SIG-M5 treated with dmso at 0.1 percent for 504 hours (cell line): ENCODE measurements at regions not wholly inside any gene's neighbourhood (a gene's known extent, or its start where the extent isn't known, plus 50 kb on each side); places are given as distances from the start of the nearest gene placed in this dataset.
"Not testable (repeated sequence)": the region's sequence is repeated elsewhere in the genome, so short reads cannot be mapped to it uniquely, and the experiment has no call there.

ENCODE experiments used
- DNase-seq: peaks from one replicate; lab custom pipeline; 2025; ENCODE audit not compliant: unreplicated experiment; lab: John Stamatoyannopoulos, UW

DNA sequence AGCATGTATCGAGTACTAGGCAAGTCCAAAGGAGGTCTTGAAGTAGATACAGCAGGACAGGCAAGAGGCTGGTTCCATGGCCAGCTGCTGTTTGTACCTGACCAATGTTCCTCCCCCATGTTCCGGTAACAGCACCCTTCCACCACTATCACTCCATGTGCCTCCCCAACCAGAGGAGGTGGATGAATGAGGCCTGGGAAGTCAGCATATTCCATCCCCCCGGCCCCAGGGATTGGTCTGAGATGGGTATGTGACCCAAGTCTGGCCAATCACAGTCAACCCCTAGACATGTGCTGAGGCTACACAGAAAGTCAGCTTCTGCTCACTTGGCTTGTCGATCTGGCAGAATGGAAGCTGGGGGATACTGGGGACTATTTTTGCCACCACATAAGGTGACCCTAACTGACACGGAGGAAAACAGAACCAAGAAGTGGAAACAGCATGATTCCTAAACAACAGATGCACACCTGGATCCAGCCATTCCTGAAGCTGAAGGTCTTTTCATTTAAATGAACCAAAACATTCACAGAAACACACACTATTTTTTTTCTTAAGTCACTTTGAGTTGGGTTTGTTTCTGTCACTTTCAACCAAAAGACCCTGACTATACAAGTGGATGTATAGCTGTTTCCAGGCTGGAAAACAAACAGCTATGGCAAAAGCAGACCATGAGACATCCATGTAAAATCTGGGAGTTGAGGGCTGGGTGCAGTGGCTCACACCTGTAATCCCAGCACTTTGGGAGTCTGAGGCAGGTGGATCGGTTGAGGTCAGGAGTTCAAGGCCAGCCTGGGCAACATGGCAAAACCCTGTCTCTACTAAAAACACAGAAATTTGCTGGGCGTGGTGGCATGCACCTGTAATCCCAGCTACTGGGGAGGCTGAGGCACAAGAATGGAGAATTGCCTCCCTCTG, 70.4 kb upstream of the PTPN1 start:
- DNase-seq, result no peak

GRCh38 chr20:50442512-50442911, 67.7 kb upstream of the PTPN1 start:
- DNase-seq, result no peak

GRCh38 chr20:50445354-50446151, 64.6 kb upstream of the PTPN1 start:
- no peak for DNase-seq

- peak; percentile 37 for DNase-seq
Observed at GRCh38 chr20:50446351-50447101, 63.7 kb upstream of the PTPN1 start.

- no peak for DNase-seq
Observed at GRCh38 chr20:50447102-50447804, 62.9 kb upstream of the PTPN1 start.

DNA sequence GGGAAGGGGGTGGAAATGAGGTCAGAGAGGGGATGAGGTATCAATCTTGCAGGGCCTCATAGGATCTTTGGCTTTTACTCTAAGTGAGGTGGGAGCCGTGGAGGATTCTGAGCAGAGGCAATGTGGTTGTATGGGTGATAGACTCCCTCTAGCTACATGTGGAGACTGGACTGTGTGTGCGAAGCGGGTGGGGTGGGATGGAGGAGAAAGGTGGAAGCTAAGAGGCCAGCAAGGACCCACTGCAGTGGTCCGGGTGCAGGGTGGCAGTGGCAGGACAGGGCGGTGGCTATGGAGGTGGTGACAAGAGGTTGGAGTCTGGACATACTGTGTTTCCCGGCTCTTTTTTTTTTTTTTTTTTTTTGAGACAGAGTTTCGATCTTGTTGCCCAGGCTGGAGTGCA, 62.4 kb upstream of the PTPN1 start:
- no peak for DNase-seq

GRCh38 chr20:50448625-50449403, 61.4 kb upstream of the PTPN1 start:
- DNase-seq, result not testable (repeated sequence)

DNA sequence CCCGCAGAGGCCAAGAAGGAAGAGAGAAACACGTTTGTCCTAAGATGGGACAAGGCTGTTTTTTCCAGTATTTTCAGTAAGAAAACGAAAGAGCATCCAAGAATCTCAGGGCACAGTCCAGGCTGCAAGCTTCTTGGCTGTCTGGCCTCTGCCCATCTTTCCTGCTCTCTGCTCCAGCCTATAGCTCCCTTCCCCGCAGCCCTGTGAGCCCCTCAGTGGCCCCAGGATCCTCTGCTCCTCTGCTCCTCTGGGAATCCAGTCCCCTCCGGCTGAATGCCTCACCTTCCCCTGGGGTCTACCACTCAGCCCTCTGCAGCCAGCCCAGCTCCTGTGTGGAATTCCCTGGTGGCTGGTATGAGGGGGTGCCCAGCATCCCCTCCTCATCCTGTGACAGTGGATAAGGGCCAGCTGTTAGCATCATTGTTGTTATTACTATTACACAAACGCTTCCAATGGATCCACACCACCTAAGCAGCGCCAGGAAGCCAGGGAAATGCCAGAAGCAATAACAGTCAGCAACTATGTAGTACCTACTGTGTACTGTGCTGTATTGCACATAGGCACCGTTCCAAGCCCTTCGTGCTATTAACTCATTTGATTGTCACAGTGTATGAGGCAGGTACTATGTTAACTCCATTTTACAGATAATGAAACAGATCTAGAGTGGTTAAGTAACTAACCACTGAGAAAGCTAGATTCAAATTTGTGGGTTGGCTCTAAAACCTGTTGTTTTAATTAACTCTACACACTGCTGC, 60.3 kb upstream of the PTPN1 start:
- DNase-seq, result no peak

DNA sequence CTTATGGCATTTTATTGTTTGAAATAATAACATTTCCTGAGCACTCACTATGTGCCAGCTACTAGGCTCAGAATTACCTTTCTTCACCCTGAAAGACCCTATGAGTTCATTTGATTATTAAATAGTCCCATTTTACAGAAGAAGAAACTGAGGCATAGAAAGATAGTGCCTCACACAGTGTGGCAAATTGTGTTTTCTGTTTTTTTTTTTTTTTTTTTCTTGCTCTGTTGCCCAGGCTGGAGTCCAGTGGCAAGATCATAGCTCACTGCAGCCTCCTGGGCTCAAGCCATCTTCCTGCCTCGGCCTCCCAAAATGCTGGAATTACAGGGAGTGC, 59.7 kb upstream of the PTPN1 start:
- DNase-seq, result no peak

DNA sequence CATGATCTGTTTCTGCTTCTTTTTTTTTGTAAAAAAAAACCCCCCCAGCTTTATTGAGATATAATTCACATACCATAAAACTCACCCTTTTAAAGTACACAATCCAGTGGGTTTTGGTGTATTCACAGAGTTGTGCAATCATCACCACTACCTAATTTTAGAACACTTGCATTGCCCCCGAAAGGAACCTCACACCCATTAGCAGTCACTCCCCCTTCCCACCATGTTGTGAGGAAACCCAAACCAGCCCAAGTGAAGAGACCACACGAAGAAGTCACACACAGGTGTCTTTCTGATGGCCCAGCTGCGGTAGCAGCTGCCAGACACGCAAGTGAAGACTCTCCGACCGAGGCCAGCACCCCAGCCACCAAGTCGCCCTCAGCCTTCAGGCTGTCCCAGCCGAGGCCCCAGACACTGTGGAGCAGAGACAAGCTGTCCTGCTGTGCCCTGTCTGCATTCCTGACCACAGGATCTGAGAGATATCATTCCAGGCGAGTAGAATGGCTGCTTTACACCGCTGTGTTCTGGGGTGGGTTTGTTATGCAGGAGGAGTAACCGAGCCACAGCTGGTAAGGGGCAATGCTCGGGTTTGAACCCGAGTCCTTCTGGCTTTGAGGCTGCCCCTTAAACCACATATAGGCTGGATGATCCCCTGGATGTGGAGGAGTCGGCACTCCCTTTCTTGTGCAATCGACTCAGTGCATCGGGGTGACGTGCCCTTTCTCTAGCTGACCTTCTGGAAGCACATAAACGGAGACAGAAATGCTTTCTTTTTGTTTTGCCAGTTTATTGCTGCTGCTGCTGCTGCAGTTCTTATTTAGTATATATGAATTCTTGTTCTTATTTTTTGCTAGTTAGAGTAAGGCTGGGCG, 59.1 kb upstream of the PTPN1 start:
- DNase-seq, result peak; percentile 97

DNA sequence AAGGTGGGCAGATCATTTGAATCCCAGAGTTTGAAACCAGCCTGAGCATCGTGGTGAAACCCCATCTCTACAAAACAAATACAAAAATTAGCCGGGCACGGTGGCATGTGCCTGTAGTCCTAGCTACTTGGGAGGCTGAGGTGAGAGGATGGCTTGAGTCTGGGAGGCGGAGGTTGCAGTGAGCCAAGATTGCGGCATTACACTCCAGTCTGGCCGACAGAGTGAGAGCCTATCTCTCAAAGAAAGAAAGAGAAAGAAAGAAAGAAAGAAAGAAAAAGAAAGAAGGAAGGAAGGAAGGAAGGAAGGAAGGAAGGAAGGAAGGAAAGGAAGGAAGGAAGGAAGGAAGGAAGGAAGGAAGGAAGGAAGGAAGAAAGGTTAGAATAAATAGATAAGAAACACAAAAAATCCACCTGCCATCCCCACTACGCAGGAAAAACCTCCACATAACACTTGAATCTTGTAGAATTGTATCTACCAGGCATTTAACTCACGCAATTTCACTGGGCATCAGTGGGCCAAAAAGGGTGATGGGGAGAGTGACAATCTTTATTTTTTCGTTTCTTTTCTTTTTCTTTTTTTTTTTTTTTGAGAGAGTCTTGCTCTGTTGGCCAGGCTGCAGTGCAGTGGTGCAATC, 58.3 kb upstream of the PTPN1 start:
- DNase-seq, result not testable (repeated sequence)

- DNase-seq, result no peak
Observed at GRCh38 chr20:50453533-50454244, 56.5 kb upstream of the PTPN1 start.

GRCh38 chr20:50455245-50455644, 54.9 kb upstream of the PTPN1 start:
- DNase-seq, result not testable (repeated sequence)

DNA sequence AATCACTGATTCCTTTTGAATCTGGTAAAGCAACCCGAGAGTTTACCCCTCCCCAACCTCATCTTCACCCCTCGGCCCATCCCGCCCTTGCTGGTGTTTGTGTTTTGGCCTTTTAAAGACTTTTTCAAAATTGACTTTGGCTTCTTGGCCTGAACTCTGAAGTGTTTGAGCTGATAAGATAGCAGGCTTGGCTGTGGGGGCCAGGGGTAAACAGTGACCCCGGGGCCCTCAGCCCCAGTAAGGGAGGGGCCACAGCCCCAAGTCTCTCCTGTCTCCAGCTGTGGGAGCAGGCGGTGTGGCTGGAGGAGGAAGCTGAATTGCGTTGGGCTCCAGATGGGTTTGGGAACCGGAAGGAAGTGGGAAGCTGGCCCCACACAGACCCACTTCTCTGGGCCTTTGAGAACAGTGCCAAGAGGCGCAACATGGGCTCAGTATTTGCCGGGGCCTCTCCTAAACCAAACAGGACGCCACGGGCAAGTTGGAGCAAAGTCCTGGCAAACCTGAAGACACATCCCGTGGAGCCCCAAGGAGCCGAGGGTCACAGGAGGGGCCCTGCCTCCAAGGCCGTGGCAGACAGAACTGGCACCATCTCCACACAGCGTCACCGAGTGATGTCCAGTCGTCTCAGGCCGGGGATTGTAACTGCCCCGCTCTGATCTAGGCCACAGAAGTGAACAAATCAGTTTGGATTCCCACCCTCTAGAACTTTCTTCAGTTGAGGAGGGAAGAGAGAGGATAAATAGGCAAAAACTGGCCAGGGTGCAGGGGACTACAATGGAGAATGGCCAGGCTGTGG, 54.3 kb upstream of the PTPN1 start:
- DNase-seq, result no peak

DNA sequence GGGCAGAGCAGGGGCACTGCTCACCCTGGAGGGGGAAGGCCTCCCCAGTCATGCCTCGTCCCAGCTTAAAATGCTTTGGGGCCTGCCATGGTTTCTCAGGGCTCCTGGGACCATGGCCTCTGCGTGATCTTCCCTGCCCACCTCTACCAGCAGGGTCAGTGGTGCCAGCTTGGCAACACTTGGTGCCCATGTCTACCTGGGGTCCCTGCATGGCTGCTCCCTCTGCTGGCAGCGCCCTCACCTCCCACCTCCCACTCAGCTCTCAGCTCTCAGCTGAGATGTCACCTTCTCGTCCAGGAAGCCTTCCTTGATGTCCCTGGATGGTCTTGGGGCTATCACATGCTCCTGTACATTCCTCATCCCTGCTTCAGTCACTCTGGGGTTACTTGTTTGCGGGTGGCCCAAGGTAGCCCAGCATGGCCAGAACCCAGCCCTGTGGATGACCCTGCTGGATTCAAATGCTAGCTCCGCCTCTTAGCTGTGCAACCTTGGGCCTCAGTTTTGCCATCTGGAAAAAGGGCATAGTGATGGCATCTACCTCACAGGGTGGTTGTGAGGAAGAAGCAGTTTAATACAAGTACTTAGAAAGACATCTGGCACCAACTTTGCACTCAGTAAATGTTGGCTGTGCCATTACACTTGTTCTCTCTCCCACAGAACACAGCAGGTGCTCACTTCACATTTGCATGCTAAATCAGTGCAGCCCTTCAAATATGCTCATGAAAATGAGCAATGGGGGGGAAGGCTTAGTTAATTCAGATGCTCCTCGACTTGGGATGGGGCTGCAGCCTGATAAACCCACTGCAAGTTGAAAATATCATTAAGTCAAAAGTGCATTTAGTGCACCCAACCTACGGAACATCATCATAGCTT, 53.5 kb upstream of the PTPN1 start:
- DNase-seq, result no peak
